ENCODE measurements at regions not wholly inside any gene's neighbourhood (a gene's known extent, or its start where the extent isn't known, plus 50 kb on each side); places are given as distances from the start of the nearest gene placed in this dataset.

- 88% methylated on average over 8 of the region's 13 CpGs for whole genome bisulfite sequencing (ENCODE audit: insufficient coverage)
- intact Hi-C loops (cut with micrococcal nuclease) = no loop called here
Observed at GRCh38 chr3:125692361-125692760, 97.1 kb upstream of the OSBPL11 start.

GRCh38 chr3:125693887-125694286 lies 98.6 kb upstream of the OSBPL11 start:
- Histone ChIP-seq H4K20me1 (ENCODE audit: insufficient read depth, low read length) (no peaks in the 10 kb centered on the region), H3K4me3 (replicated peaks in 1 of 3; ENCODE audit: low read depth in 2 of 3, low read length in 3 of 3) (no peak overlapping the region), H3K27me3 (ENCODE audit: control insufficient read depth in 2 of 2, insufficient read depth in 2 of 2, low read length in 2 of 2) (no peaks in the 10 kb centered on the region), H2AFZ (ENCODE audit: insufficient read depth, low read depth, low read length, poor library complexity, severe bottlenecking) (no peak overlapping the region), H3K9me3 (replicated peaks in 1 of 2; ENCODE audit: control insufficient read depth in 1 of 2, insufficient read depth in 1 of 2, low read length in 2 of 2) (peaks cover 3 to 4% of the 10 kb centered on the region in 2 donors), H3K27ac (ENCODE audit: low read depth in 1 of 2, low read length in 2 of 2) (no peak overlapping the region), H3K4me1 (ENCODE audit: control insufficient read depth in 1 of 2, insufficient read depth in 2 of 2, low read length in 2 of 2) (no peaks in the 10 kb centered on the region), H3K9ac (ENCODE audit: insufficient read depth, low read length, poor library complexity, severe bottlenecking) (no peak overlapping the region), H3K4me2 (replicated peaks; ENCODE audit: extremely low read depth, low read length, poor library complexity, severe bottlenecking) (no peak overlapping the region), H3K79me2 (ENCODE audit: insufficient read depth, low read length) (no peaks in the 10 kb centered on the region), H3K36me3 (replicated peaks in 1 of 2; ENCODE audit: control insufficient read depth in 1 of 2, insufficient read depth in 2 of 2, low read length in 2 of 2) (no peaks in the 10 kb centered on the region)
- no peak overlapping the region for H3K27ac Mint-ChIP-seq
- peaks cover 0 to 10% (median 3%) of the 10 kb centered on the region in 7 donors for H3K9me3 Mint-ChIP-seq
- intact Hi-C loops (cut with micrococcal nuclease) = no loop called here
- H3K27me3 Mint-ChIP-seq (ENCODE audit: low read depth in 3 of 3) = peaks cover 0 to 3% (median 0%) of the 10 kb centered on the region in 3 donors
- no peak for DNase-seq
- no peaks in the 10 kb centered on the region for H3K36me3 Mint-ChIP-seq
- H3K4me3 Mint-ChIP-seq = no peak overlapping the region
- H3K4me1 Mint-ChIP-seq = no peaks in the 10 kb centered on the region
- WGBS (ENCODE audit: insufficient coverage) = no CpG with 5 or more reads among the region's 10 CpGs
- no peak for TF ChIP-seq CTCF (IDR thresholded peaks at IDR 0.05)

More at GRCh38 chr3:125692361-125692760, 97.1 kb upstream of the OSBPL11 start:
- H3K4me3 Mint-ChIP-seq = no peak overlapping the region
- Histone ChIP-seq H3K9ac (ENCODE audit: insufficient read depth, low read length, poor library complexity, severe bottlenecking) (no peak overlapping the region), H3K9me3 (replicated peaks in 1 of 2; ENCODE audit: control insufficient read depth in 1 of 2, insufficient read depth in 1 of 2, low read length in 2 of 2) (peaks cover 3 to 4% of the 10 kb centered on the region in 2 donors), H3K27me3 (ENCODE audit: control insufficient read depth in 2 of 2, insufficient read depth in 2 of 2, low read length in 2 of 2) (no peaks in the 10 kb centered on the region), H3K36me3 (replicated peaks in 1 of 2; ENCODE audit: control insufficient read depth in 1 of 2, insufficient read depth in 2 of 2, low read length in 2 of 2) (no peaks in the 10 kb centered on the region), H3K27ac (ENCODE audit: low read depth in 1 of 2, low read length in 2 of 2) (no peak overlapping the region), H3K4me3 (replicated peaks in 1 of 3; ENCODE audit: low read depth in 2 of 3, low read length in 3 of 3) (no peak overlapping the region), H2AFZ (ENCODE audit: insufficient read depth, low read depth, low read length, poor library complexity, severe bottlenecking) (no peak overlapping the region), H4K20me1 (ENCODE audit: insufficient read depth, low read length) (no peaks in the 10 kb centered on the region), H3K79me2 (ENCODE audit: insufficient read depth, low read length) (no peaks in the 10 kb centered on the region), H3K4me2 (replicated peaks; ENCODE audit: extremely low read depth, low read length, poor library complexity, severe bottlenecking) (no peak overlapping the region), H3K4me1 (ENCODE audit: control insufficient read depth in 1 of 2, insufficient read depth in 2 of 2, low read length in 2 of 2) (no peaks in the 10 kb centered on the region)
- no peaks in the 10 kb centered on the region for H3K36me3 Mint-ChIP-seq
- no peak overlapping the region for H3K27ac Mint-ChIP-seq
- DNase-seq = no peak
- TF ChIP-seq CTCF (IDR thresholded peaks at IDR 0.05) = no peak
- peaks cover 0 to 3% (median 0%) of the 10 kb centered on the region in 3 donors for H3K27me3 Mint-ChIP-seq (ENCODE audit: low read depth in 3 of 3)
- H3K4me1 Mint-ChIP-seq = no peaks in the 10 kb centered on the region
- H3K9me3 Mint-ChIP-seq = peaks cover 0 to 10% (median 0%) of the 10 kb centered on the region in 7 donors
